GM23338 (cell line): ENCODE measurements at regions not wholly inside any gene's neighbourhood (a gene's known extent, or its start where the extent isn't known, plus 50 kb on each side); places are given as distances from the start of the nearest gene placed in this dataset.

ENCODE experiments used
- CTCF ChIP-seq, 2 experiments: fragments of 200-600 bp in 1 of 2; sonication (generic) in 1 of 2; conservative IDR thresholded peaks; 2 replicates each; pipeline versions ENCODE4 v1.5.1 to v1.6.1; 2016 to 2017; ENCODE audit warnings: antibody characterized with exemption in 2 of 2, low read depth in 2 of 2, mild to moderate bottlenecking in 2 of 2, moderate library complexity in 1 of 2
- EZH2phosphoT487 ChIP-seq: fragments of 200-600 bp; sonication (generic); IDR thresholded peaks from one replicate; pipeline ENCODE4 v1.8.1; 2018; ENCODE audit warnings: antibody characterized with exemption; ENCODE audit not compliant: unreplicated experiment
- POLR2AphosphoS5 ChIP-seq: IDR thresholded peaks from 2 replicates; pipeline ENCODE4 v1.6.1; 2016; ENCODE audit warnings: antibody characterized with exemption, low read depth
- TF ChIP-seq, protein P1 (sequence below): IDR thresholded peaks from one replicate; pipeline ENCODE4 v1.6.1; 2018; ENCODE audit warnings: antibody characterized with exemption; ENCODE audit not compliant: unreplicated experiment

GRCh38 chr12:58681730-58682129, 238.6 kb downstream of the LRIG3 start:
- TF ChIP-seq CTCF (conservative IDR thresholded peaks at IDR 0.05; ENCODE audit: low read depth in 2 of 2): no peak
- no peak for TF ChIP-seq POLR2AphosphoS5
- TF ChIP-seq, protein P1, sequence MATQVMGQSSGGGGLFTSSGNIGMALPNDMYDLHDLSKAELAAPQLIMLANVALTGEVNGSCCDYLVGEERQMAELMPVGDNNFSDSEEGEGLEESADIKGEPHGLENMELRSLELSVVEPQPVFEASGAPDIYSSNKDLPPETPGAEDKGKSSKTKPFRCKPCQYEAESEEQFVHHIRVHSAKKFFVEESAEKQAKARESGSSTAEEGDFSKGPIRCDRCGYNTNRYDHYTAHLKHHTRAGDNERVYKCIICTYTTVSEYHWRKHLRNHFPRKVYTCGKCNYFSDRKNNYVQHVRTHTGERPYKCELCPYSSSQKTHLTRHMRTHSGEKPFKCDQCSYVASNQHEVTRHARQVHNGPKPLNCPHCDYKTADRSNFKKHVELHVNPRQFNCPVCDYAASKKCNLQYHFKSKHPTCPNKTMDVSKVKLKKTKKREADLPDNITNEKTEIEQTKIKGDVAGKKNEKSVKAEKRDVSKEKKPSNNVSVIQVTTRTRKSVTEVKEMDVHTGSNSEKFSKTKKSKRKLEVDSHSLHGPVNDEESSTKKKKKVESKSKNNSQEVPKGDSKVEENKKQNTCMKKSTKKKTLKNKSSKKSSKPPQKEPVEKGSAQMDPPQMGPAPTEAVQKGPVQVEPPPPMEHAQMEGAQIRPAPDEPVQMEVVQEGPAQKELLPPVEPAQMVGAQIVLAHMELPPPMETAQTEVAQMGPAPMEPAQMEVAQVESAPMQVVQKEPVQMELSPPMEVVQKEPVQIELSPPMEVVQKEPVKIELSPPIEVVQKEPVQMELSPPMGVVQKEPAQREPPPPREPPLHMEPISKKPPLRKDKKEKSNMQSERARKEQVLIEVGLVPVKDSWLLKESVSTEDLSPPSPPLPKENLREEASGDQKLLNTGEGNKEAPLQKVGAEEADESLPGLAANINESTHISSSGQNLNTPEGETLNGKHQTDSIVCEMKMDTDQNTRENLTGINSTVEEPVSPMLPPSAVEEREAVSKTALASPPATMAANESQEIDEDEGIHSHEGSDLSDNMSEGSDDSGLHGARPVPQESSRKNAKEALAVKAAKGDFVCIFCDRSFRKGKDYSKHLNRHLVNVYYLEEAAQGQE: no peak
- no peak for TF ChIP-seq EZH2phosphoT487
